GM20000 (cell line): ENCODE measurements at regions not wholly inside any gene's neighbourhood (a gene's known extent, or its start where the extent isn't known, plus 50 kb on each side); places are given as distances from the start of the nearest gene placed in this dataset.

Experiments used
- DNase-seq: peaks from one replicate; pipeline ENCODE4 v3.0.0; 2012; ENCODE audit warnings: low spot score
- TF ChIP-seq, protein P1 (sequence below): IDR thresholded peaks from 2 replicates; pipeline ENCODE4 v1.5.1; 2012; ENCODE audit warnings: mild to moderate bottlenecking, control low read depth; ENCODE audit errors: extremely low read depth, missing control alignments

DNA sequence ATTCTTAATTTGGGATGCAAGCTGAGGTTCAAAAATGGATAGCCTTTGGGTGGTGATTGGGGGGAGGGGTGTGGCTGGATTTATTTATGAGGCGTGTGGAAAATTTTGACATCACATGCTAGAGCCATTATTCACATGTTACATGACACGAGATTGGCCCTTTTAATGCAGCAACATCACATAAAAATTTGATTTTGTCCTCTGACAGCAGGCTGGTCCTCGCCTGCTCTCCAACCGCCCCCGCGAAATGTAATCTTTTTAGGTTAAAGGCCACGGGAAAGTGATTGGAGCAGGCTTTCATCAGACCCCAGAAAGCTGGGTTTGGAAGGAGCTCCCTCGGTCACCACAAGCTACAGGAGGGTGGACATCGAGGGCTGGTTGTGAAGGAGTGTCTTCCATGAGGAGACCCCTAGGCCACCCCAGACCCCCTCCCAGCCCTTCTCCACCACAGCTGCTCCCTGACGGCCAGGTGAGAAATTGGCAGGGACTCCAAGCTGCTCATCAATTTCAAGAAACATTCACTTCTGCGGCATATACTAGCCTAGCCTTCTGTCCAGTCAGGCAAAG is 502.7 kb upstream of the PSMD7 start:
- TF ChIP-seq, protein P1, sequence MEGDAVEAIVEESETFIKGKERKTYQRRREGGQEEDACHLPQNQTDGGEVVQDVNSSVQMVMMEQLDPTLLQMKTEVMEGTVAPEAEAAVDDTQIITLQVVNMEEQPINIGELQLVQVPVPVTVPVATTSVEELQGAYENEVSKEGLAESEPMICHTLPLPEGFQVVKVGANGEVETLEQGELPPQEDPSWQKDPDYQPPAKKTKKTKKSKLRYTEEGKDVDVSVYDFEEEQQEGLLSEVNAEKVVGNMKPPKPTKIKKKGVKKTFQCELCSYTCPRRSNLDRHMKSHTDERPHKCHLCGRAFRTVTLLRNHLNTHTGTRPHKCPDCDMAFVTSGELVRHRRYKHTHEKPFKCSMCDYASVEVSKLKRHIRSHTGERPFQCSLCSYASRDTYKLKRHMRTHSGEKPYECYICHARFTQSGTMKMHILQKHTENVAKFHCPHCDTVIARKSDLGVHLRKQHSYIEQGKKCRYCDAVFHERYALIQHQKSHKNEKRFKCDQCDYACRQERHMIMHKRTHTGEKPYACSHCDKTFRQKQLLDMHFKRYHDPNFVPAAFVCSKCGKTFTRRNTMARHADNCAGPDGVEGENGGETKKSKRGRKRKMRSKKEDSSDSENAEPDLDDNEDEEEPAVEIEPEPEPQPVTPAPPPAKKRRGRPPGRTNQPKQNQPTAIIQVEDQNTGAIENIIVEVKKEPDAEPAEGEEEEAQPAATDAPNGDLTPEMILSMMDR, result no peak
- no peak for DNase-seq

DNA sequence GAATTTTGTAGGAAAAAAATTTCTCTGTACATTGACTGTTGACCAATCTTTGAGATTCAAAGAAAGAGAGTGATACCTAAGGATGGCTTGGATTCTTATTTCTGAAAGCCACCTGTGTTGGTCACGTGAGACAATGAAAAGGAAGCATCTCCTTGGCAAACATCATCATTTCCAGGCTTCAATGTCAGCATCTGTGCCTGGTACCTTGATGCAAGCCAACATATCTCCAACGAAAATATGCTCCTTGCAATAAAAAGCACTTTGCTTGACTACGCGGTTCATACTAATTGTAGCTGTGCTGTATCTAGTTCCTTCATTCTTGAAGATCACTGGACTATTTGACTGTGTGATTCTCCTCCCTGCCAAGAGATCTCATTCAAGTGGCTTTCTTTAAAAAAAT is 503.4 kb upstream of the PSMD7 start:
- TF ChIP-seq, protein P1, result no peak
- no peak for DNase-seq

DNA sequence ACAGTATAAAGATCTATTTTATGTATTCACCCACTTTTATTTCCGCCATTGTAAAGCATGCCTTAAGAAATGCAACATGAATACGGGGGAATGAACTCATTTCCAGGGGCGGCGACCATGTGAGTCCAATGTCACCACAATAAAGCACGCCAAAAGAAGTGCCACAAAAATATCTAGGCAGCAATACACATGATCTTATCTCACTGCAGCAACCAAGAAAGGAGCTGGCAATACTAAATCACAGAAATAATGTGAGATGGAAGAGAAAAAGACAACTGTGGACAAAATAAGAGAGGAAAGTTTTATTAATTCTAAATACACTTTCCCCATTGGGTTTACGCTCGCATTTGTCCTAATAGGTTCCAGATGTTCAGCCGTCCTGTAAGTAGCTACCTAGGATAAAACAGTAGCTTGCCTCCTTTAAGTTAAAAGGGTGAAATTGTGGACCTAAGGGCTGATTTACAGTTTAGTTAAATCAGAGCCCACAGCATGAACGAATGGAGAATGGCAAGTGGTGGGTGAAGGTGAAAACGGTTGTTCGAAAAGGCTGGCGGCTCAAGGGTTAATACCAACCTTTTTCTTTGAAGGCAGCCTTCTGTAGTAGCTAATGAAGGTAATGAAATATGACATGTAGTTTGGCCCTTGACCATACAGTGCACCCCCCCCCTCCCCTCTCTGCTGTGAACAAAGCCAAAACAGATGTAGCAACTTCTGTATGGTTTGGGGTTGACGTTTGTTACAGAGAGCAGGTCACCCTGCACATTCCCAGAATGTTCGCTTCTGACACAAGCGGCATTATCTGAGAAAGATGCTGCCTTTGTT is 504.2 kb upstream of the PSMD7 start:
- DNase-seq, result no peak
- TF ChIP-seq, protein P1, result no peak

DNA sequence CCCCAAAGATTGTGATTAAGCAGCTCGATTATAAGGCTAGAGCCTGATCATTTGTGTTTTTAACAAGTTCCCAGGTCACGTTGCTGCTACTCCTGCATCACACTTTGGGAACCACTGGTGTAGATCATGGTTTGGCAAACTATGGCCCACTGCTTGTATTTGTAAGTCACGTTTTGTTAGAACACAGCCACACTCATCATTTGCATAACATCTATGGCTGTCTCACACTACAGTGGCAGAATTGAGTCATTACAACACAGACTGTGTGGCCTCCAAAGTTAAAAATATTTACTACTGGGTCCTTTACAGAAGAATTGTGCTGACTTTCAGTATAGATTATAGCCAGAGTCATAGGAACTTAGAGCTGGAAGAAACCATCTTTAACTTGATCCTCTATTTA is 515.3 kb upstream of the PSMD7 start:
- DNase-seq, result no peak
- TF ChIP-seq, protein P1, result no peak

DNA sequence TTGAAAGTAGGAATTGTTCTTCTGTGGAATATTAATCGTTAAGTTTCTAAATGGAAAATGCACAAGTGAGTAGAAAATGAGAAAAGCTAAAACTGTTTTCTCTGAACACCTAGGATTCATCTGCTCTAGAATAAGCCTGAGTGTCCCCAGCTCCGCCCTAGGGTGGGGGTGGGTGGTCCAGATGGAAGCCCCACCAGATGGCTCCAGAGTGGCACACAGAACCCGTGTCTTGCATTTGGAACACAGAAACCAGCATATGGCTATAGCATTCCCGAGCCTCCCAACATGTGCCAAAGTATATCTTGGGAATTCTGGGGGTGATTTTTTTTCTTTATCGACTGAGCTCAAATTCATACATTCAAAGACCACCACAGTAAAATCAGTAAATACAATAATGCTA is 517.7 kb upstream of the PSMD7 start:
- TF ChIP-seq, protein P1, result no peak
- DNase-seq, result no peak

DNA sequence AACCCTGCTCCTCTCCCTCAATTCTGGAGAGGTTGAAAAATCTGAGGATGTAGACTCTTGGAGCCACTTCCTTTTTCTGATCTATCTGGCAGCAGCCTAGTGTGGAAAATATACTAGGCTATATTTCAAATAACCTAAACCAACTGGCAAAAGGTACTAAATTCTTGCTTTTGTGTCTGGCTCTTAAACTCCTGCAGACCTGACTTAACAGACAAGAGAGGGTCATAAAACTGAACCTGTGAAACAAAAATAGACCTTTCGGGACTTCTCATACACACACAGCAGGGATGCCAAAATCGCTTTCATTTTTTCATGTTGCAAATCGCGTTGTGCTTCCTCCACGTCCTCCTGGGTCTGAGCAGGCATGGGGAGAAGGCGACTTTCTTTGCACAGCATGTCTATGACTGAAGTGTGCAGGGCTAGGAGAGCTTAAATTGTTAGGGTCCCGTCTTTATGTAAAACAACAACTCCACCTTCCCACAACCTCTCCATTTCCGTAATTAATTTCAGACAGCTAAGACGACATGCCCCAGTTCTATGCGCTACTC is 520.7 kb upstream of the PSMD7 start:
- DNase-seq, result no peak
- TF ChIP-seq, protein P1, result no peak

DNA sequence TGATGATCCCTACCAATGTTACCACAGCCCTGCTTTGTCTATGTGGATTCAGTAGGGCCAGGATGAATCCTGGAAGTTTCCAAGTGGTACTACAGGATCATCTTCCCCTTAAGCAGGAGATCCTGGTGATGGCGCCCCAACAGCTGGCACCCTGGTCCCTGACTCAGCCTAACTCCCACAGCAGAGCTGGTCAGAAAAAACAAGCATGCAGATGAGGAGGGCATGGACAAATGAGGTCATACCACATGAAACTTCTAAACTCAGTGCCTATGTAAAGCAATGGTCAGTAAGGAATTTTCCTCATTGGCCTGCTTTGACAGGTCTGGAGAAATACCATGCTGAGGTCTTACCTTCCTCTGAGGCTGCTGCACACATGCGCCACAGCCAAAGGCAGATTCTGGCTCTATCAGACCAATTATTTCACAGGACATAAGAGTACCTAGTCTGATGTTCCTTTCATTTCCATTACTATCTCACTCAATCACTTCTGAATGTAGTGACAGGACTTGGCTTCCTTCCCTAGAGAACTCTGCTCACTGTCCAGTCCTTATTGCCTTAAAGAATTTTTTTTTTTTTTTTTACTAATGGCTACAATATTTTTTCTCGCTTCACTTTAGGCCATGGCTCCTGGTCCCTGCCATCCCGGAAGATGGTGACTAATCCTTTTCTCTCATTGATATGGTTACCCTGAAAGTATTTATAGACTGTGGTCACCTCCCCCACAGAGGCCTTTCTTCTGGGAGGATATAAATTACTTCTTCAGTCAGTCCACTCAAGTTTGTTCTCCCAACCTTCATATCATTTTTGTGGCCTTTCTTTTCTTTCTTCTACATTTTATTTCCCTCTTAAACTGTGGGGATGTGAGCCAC is 525.2 kb upstream of the PSMD7 start:
- TF ChIP-seq, protein P1, result no peak
- no peak for DNase-seq
